ENCODE measurements at regions not wholly inside any gene's neighbourhood (a gene's known extent, or its start where the extent isn't known, plus 50 kb on each side); places are given as distances from the start of the nearest gene placed in this dataset.

GRCh38 chr12:41762691-41763090 is 382.0 kb downstream of the GXYLT1 start:
- no peak for DNase-seq (ENCODE audit: low spot score)

GRCh38 chr12:41745593-41745992 is 399.1 kb downstream of the GXYLT1 start:
- no peak for DNase-seq (ENCODE audit: low spot score)

- no peak for DNase-seq (ENCODE audit: low spot score)
Measured at GRCh38 chr12:41743835-41744234, 400.8 kb downstream of the GXYLT1 start.

- DNase-seq (ENCODE audit: low spot score) = no peak
Measured at GRCh38 chr12:41739066-41739465, 405.6 kb downstream of the GXYLT1 start.

DNA sequence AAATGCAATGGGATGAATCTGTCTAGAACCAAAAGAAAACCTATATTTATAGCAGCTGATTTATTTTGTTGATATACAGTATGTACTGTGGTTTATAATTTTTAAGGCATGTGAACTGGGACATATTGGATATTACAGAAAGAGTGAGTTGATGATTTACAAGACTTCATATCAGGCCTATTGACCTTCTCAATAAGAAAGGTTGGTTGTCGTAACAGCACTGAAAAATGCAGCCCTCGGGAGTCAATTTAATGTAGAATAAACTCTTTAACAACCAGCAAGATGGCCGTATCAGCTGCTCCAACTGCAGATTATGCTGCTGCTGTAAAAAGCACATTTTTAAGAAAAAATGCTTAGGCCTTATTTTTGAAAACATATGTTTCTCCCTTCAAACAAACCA is 407.3 kb downstream of the GXYLT1 start:
- no peak for DNase-seq (ENCODE audit: low spot score)

- no peak for DNase-seq (ENCODE audit: low spot score)
Measured at GRCh38 chr12:41736436-41736835, 408.2 kb downstream of the GXYLT1 start.

DNA sequence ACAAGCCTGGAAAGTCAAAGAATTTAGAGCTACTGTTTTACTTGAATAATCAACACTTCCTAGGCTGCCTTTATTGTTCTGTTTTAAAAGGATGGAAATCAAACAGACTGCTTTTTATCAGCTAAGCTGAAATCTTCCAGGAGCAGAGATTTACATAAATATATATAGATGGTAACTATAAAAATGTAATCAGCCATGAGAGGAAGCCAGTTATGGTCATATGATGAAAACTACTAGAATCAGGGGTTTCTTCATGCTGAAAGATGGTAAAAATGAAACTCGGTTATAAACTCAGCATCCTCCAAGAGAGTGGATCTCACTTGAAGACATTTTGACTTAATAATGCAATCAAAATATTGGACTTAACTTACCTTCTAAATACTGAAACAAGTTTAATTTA is 413.0 kb downstream of the GXYLT1 start:
- no peak for DNase-seq (ENCODE audit: low spot score)

- no peak for DNase-seq (ENCODE audit: low spot score)
Measured at GRCh38 chr12:41731061-41731460, 413.6 kb downstream of the GXYLT1 start.

DNA sequence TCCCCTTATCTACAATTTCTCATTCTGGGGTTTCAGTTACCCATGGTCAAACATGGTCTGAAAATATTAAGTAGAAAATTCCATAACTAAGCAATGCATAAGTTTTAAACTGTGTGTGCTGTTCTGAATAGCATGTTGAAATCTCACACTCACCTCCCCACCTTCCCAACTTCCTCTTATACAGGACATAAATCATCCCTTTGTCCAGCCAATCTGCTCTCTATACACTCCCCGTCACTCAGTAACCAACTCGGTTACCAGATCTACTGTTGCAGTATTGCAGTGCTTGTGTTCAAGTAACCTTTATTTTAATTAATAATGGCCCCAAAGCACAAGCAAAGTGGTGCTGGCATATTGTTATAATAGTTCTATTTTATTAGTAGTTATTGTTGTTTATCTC is 420.5 kb downstream of the GXYLT1 start:
- DNase-seq (ENCODE audit: low spot score) = no peak

DNA sequence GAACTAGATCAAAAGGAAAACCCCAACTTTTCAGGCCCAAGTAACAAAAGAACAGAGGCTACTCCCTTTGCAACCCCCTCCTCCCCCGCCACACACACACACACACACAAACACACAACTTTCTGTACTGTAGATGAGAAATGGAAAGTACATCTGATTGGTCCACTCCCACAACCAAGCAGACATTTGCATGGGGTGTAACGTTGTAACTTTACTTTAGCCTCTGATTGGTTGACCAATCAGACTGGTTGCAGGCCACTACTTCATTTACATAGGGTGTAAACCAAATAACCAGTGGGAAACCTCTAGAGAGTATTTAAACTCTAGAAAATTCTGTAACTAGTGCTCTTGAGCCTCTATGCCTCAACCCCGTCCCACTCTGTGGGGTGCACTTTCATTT is 425.5 kb downstream of the GXYLT1 start:
- no peak for DNase-seq (ENCODE audit: low spot score)

DNA sequence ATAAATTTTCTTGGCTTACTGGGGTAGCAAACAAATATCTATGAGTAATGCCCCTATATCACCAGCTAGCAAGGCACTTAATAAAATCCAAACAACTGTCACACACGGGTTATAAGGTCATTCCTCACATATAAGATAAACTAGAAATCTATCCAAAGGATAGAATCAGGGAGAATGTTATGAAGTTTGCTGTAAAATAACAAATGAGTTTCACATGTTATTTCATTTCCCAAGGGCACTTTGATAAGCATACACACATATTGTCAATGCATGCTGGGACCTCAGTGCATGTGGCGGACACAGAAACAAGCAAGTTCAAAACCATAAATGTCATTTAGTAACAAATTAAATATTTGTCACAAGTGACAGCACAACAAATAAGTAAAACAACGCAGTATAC is 429.4 kb downstream of the GXYLT1 start:
- no peak for DNase-seq (ENCODE audit: low spot score)

DNA sequence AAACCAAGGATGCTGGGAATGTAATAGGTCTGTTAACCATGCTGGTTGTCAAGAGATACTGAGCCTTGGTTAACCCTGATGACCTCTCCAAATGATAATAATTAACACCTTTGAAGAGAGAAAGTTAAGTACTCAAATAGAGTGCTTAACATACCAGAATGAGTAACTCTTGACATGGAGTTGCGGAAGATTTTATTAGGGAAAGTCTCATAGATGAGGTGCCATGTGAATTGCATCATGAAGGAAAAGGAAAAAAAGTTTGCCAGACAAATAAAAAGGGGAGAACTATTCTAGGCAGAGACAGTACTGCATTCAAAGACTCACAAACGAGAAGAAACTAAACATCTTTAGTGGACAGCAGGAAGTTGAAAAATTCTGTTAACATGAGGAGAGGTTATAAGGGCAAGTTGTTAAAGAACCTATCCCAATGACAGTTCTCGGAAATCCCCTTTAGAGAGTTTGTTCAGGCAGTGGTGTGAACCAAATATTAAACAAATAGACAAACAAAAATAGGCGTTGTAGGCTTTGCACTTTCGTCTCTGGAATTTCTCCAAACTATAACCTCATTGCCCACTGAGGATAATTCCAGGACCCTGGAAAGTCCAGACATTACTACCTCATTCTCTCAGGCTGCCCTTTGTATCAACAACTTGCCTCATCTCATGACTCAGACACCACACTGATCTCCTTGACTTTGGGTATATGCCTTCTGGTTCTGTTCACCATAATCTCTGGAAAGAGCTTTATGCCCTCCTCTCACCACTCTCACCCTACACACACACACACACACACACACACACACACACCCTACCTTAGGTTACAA is 435.0 kb downstream of the GXYLT1 start:
- no peak for DNase-seq (ENCODE audit: low spot score)

GRCh38 chr12:41709012-41709411 is 435.7 kb downstream of the GXYLT1 start:
- no peak for DNase-seq (ENCODE audit: low spot score)

- no peak for DNase-seq (ENCODE audit: low spot score)
Measured at GRCh38 chr12:41706376-41706775, 438.3 kb downstream of the GXYLT1 start.

- DNase-seq (ENCODE audit: low spot score) = no peak
Measured at GRCh38 chr12:41701943-41702601, 442.6 kb downstream of the GXYLT1 start.

DNA sequence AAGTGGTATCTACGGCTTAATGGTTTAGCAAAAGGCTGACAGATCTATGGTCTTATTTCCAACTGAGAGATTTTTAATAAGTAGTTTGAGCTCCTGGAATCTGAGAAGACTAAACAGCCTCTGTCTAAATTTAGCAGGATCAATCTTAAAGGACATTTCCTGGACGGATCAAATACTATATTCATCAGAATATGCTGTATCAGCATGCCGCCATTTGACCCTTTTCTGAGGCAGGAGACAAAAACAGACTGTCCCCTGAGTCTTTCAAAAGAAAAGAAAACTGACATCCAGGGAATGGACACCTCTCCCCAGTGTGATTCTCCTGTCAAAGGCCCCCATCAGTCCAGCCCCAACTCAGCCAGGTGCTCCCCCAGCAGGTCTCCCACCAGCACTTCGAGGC is 443.7 kb downstream of the GXYLT1 start:
- no peak for DNase-seq (ENCODE audit: low spot score)

- no peak for DNase-seq (ENCODE audit: low spot score)
Measured at GRCh38 chr12:41699658-41700057, 445.0 kb downstream of the GXYLT1 start.

GRCh38 chr12:41697161-41697560 is 447.5 kb downstream of the GXYLT1 start:
- no peak for DNase-seq (ENCODE audit: low spot score)

- DNase-seq (ENCODE audit: low spot score) = no peak
Measured at GRCh38 chr12:41684997-41685396, 459.7 kb downstream of the GXYLT1 start.

DNA sequence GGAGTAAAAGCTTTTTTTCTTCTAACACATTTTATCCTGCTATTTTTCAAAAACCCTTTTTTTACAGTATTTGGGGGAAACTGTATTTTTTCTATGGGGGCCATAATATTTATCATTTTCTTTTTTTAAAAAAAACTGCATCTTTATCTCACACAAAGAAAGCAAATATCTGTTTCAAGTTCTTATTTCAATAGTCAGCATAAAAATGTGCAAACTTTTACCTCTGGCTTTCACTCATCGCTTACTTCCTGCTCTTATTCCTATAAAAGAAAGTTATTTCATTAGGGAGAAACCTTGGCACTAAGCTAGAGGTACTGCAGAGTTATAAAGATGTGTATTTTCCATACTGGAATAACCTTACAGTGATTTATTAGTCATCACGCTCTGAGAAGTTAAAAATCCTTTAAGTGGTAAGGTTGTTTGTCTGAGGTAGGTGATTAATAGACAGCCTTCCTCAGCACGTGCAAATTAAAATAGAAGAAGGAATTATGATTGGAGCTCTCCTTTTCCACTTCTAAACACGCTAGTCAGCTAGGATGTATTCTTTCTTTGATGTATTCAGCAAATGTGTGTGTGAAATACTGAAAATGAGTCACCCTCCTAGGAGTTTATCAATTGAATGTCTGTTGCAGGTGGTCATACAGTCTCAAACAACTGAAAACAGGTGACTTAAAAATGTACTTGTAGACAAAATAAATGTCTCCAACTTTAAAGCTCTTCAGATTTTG is 461.0 kb downstream of the GXYLT1 start:
- no peak for DNase-seq (ENCODE audit: low spot score)

DNA sequence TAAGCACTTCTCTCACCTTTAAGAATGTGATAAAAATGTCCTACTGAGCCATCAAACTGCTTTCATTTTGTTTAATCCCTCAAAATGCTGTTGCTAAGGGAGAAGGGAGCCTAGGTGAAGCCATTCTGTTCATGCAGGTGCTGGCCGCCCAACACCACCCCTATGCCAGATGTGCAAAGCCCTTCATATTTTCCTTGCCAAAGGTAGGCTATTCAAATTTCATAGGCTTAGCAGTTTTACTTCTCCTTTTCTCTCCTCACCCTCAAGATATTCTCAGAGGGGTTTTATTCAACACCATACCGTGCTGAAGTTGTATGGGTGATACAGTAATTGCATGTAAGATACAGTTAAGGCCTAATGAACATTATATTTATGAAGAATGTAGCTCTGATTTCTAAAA is 461.7 kb downstream of the GXYLT1 start:
- no peak for DNase-seq (ENCODE audit: low spot score)

DNA sequence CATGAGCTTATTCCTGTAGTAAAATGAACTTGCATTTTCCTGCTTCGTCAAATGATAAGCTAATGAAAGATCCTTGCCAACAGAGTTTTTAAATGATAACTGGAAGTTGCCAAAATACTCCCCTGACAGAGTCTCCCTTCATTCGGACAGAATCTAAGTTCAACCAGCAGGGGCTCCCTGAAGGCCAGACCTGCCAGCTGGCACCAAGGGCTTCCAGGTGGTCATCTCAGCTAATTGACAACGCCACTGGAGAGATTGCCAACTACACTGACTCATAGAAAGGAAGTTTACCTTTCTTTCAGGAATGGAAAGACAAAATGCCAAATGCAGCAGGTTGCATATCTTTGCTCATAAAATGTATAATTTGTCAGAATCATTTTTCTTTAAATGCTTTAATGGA is 462.8 kb downstream of the GXYLT1 start:
- no peak for DNase-seq (ENCODE audit: low spot score)

GRCh38 chr12:41680155-41680554 is 464.5 kb downstream of the GXYLT1 start:
- DNase-seq (ENCODE audit: low spot score) = no peak
